PC-3 (cell line): ENCODE measurements at regions not wholly inside any gene's neighbourhood (a gene's known extent, or its start where the extent isn't known, plus 50 kb on each side); places are given as distances from the start of the nearest gene placed in this dataset.

ENCODE experiments used
- CTCF ChIP-seq: fragments of 300-600 bp; sonication (generic); conservative IDR thresholded peaks from 2 replicates; pipeline ENCODE4 v1.5.1; 2017; ENCODE audit warnings: antibody characterized with exemption, low read depth, mild to moderate bottlenecking, low read length
- EZH2 ChIP-seq: fragments of 300-600 bp; sonication (generic); IDR thresholded peaks from one replicate; pipeline ENCODE4 v1.6.1; 2017; ENCODE audit warnings: antibody characterized with exemption, mild to moderate bottlenecking, low read length; ENCODE audit not compliant: unreplicated experiment

- TF ChIP-seq CTCF (no peak), EZH2 (no peak)
Observed at GRCh38 chr18:4844320-4844719, 352.7 kb downstream of the AKAIN1 start.
